ENCODE measurements at regions not wholly inside any gene's neighbourhood (a gene's known extent, or its start where the extent isn't known, plus 50 kb on each side); places are given as distances from the start of the nearest gene placed in this dataset.

DNA sequence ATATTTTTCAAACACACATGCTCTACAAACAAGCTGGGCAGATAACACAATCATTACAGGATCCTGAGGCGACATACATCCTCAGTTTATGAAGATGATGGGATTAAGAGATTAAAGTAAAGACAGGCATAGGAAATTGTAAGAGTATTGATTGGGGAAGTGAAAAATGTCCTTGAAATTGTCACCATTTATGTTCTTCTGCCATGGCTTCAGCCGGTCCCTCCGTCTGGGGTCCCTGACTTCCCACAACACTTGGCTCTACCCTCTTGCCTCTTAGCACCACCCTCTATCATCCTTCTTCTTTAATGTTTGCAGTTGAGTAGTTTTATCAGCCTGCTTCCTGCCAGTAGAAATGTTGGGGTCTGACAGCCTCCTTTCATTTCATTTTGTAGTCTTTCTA is 244.4 kb downstream of the DAD1 start:
- TF ChIP-seq ZMAT3 (CRISPR knock-in tag; conservative IDR thresholded peaks at IDR 0.05): no peak
- no peak for TF ChIP-seq ZBTB8A (CRISPR knock-in tag; IDR thresholded peaks at IDR 0.05; ENCODE audit: borderline replicate concordance, low read depth)
- TF ChIP-seq KDM1A (CRISPR knock-in tag; IDR thresholded peaks at IDR 0.05): no peak
- TF ChIP-seq CBFB (CRISPR knock-in tag; IDR thresholded peaks at IDR 0.05): no peak

Measured in HepG2 (cell line).